SK-N-MC (cell line): ENCODE measurements at regions not wholly inside any gene's neighbourhood (a gene's known extent, or its start where the extent isn't known, plus 50 kb on each side); places are given as distances from the start of the nearest gene placed in this dataset.

Source experiments
- EZH2 ChIP-seq: fragments of 200-600 bp; sonication (generic); IDR thresholded peaks from one replicate; pipeline ENCODE4 v1.6.1; 2017; ENCODE audit warnings: antibody characterized with exemption
- FOXP2 ChIP-seq: optimal IDR thresholded peaks from 2 replicates; pipeline ENCODE3; 2011; ENCODE audit warnings: mild to moderate bottlenecking, moderate library complexity; ENCODE audit not compliant: insufficient read depth; ENCODE audit errors: extremely low read length, control extremely low read depth
- POLR2AphosphoS5 ChIP-seq: IDR thresholded peaks from 2 replicates; pipeline ENCODE4 v1.6.1; 2012; ENCODE audit warnings: mild to moderate bottlenecking, low read depth, low read length, borderline replicate concordance

- TF ChIP-seq POLR2AphosphoS5, result no peak
- TF ChIP-seq EZH2, result no peak
- TF ChIP-seq FOXP2, result no peak
Observed at GRCh38 chr10:6796231-6796630, 216.2 kb upstream of the PRKCQ start.
